Globus pallidus (tissue), 1 donor: ENCODE measurements at regions not wholly inside any gene's neighbourhood (a gene's known extent, or its start where the extent isn't known, plus 50 kb on each side); places are given as distances from the start of the nearest gene placed in this dataset.

Source experiments
- DNase-seq: peaks from one replicate; pipeline ENCODE4 v3.0.0-alpha.2; 2015; ENCODE audit warnings: low spot score

DNA sequence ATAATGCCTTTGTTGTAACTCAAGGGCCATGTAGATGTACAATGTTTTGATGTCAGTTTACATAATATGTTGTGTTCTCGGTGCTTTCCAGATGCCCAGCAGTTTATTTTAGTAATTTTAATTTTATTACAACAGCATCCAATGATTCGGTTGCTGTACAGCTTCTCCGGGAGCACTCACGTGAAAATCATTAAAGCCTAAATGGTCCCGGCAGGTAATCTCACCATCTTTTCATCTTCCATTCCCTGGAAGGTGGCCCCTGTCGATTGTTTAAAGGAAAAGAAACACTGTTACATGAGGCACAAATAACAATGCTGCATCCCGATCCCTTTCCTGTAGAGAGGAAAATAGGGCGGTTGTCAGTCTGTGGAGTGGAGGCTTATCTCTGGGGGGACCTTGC lies 498.1 kb downstream of the SLC4A3 start:
- DNase-seq = no peak

DNA sequence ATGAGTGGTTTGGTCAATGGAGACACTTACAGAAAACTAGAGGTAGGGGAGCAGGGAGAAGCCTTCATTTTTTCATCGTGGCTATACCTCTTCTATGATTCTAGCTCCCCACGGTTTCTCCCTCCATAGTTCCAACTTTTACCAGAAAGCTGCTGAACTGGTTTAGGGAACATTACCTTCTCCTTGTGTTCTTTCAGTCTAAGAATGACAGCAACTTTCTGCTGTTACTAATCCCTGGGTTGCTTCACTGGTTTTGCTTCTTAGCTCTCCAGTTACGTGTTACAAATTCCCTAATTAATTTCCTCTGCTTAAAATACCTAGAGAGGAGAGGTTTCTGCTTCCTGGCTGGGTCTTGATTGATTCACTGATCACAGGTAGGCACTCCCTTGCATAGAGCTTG lies 499.9 kb downstream of the SLC4A3 start:
- DNase-seq = no peak

GRCh38 chr2:220127876-220128275 lies 500.4 kb downstream of the SLC4A3 start:
- DNase-seq = no peak

DNA sequence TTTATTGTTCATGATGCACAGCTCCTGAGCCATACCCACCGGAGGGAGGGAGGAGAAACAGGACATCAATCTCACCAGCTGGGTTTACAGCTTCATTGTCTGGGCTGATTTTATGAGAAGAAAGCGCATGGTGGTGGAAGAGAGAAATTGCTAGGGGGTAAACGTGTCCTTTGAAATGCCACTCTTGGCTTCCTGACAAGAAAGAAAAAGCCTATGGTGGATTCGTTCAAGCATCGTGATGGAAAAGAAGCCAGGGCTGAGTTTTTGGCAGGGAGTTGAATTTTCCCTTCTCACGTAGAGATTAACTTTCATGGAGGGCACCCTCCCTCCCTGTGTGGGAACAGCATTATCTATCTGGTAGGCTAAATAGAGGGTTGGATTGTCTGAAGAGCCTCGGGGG lies 502.0 kb downstream of the SLC4A3 start:
- no peak for DNase-seq

DNA sequence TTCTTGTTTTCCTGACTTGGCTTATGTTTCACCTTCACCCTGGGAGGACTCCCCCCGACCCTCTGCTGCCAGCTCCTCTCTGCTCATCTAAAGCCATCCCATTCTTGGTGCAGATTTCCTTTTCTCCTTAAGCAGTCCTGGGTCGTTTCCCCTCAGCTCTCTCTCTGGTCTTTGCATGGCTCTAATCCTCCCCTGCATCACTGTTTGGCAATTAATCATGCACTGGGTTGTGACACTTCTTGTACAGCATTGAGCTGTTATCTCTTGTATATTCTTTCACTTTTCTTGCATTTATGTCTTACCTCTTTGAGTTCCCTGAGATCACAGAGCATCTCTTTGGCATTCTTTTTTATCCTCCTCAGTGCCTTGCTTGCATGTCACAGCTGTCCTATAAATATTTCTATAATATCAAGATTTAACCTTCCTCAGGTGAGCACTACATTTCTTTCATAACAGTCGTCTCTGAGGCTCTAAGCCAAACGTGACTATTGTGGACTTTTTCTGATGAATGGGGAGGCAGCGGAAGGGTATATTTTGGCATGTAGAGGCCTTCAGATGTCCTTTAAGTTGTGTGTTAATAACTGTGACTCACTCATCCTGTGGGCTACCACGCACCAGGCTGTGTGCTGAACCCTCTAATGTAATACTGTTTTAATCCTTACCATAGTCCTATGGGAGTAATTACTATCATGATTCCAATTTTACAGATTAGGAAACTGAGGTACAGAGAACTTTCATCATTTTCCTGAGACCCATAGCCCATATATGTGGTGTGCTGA lies 507.5 kb downstream of the SLC4A3 start:
- DNase-seq = no peak

GRCh38 chr2:220143336-220143735 lies 515.9 kb downstream of the SLC4A3 start:
- DNase-seq = no peak

DNA sequence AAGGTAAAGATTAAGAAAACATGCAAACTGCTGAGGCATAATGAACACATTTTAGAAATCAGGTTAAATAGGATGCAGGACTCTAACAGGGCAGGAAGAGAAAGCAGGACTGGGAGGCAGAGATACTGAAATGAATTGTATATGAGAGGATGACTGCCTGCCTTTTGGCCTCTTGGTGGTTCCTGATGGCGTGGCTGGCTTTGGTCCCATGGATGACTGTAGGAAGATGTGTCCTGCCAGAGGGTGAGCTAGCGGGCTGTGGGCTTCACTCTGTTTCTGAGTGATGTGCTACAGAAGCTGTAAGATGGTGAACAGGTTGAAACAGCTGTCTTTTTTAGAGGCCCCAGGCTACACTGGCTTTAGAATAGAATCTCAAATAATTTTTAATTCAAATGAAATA lies 517.0 kb downstream of the SLC4A3 start:
- no peak for DNase-seq

- no peak for DNase-seq
These were observed 520.0 kb downstream of the SLC4A3 start for GRCh38 chr2:220147161-220148038.

DNA sequence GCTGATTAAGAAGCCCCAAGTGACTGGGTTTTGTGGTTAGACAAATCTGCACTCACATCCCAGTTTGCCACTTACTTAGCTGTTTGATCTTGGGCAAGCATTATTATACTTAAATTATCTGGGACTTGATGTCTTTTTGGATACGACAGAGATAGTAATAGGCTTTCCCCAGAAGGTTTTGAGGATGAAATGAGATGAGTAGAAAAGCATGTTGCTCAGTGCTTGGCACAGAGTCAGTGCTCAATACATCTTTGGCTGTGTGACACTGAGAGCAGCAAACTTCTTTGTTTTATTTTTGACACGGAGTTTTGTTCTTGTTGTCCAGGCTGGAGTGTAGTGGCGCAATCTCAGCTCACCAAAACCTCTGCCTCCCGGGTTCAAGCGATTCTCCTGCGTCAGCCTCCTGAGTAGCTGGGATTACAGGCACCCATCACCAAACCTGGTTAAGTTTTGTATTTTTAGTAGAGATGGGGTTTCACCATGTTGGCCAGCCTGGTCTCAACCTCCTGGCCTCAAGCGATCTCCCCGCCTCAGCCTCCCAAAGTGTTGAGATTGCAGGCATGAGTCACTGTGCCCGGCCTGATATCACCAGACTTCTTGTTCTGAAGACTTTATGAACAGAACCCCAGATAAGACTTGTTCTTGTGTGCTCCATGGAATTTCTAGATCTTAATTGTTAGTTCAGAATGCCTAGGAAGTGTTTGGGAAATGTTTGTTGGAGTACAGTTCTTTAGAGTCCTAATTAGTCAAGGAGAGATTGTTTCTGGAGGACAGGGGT lies 521.2 kb downstream of the SLC4A3 start:
- no peak for DNase-seq

DNA sequence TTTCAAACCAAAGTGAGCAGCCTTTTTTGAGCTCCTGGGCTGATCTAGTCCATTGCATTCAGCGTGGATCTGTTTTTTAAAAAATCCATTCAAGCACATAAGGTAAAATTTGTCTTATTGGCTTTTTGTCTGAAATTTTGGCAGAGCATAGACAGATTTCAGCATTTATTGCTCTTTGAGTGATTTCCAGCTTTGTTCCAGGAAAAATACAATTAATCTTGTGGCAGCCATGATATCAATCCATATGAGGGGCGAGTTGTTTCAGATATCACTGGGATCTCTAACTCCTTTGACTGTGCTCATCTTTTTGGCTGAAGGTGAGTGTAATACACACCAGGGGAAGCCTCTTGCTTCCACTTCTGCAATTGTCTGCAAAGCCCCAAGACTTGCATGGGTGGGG lies 523.9 kb downstream of the SLC4A3 start:
- DNase-seq = no peak

DNA sequence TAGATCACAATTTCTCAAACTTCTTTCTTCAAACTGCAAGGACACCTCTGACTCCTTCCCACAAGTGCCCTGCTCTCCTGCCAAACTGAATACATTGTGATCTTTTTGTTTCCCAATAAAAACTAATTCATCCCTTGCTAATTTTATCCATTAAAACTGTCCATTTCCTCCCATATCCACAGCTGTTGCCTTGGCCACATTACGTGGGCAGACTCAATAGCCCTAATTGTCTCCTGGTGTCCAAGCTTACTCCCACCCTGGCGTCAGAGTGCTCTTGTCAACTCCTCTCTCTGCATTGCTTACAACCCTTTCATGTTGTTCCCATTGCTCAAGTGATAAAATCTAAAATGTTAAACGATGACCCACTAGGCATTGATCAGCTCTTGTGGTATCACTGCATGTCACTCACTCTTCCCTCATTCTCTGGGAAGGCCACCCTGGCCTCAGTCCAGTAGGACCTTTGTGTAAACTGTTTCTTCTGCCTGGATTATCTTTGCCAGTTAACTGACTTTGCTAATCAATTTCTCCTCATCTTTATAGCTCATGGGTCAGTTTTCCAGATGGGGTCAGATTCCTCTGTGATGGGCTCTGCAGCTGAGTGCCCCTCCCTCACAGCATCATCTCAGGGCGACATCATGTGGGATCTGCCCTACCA lies 525.0 kb downstream of the SLC4A3 start:
- no peak for DNase-seq

GRCh38 chr2:220153118-220153517 lies 525.7 kb downstream of the SLC4A3 start:
- DNase-seq = no peak

GRCh38 chr2:220154304-220154703 lies 526.9 kb downstream of the SLC4A3 start:
- no peak for DNase-seq

DNA sequence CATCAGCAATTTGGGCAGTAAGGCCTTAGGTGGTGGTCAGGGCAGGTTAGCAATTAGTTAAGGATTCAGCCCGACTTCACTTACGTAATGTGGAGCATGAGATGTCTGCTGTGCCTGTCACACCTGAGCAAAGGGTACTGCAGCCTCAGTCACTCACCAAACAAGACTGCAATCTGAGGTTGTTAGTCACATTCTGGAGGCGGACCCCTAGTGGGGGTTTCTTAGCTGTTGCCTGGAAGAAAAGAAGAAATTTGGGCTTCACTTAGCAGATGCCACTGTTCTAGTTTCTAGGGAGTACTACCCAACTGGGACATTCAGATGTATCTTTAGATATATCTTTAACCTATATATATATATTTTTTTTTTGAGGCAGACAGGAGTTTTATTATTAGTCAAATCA lies 529.9 kb downstream of the SLC4A3 start:
- DNase-seq = no peak

- DNase-seq = no peak
These were observed 532.3 kb downstream of the SLC4A3 start for GRCh38 chr2:220159738-220160137.

DNA sequence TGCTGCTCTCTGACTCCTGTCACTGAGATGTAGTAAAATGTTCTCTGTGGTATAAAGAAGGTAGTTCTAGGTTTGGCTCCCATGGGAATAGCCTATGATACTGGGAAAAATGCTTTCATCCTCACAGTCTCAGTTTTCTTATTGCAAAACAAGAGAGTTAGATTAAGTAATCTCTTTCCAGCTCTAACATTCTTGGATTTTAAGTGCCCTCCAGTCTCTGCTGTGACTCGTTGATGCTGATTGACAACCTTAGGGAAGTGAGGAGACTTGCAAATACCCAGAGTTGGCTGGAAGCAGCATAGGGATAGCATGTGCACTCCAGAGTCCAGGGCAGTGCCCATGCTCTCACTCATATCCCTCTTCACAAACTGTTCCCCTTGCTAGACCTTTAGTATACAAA lies 534.9 kb downstream of the SLC4A3 start:
- DNase-seq = no peak

DNA sequence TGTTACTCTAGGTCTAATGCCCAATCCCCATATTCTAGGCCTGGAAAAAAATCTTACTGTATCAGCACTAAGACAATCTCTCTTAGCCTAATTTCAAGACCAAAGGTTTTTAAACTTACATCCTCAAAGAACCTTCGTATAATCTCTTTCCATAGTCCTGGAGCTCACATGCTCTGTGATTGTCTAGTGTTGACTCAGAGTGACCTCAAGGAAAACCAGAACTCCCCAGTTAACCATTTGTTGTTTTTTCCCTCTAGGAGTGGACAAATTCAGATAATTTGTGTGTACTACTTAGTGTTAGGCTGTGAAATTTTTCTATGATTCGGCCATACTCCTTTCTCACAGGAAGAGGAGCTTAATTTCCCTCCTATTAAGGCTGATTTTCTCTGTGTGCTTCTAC lies 536.1 kb downstream of the SLC4A3 start:
- DNase-seq = no peak

GRCh38 chr2:220165401-220165800 lies 538.0 kb downstream of the SLC4A3 start:
- DNase-seq = no peak

DNA sequence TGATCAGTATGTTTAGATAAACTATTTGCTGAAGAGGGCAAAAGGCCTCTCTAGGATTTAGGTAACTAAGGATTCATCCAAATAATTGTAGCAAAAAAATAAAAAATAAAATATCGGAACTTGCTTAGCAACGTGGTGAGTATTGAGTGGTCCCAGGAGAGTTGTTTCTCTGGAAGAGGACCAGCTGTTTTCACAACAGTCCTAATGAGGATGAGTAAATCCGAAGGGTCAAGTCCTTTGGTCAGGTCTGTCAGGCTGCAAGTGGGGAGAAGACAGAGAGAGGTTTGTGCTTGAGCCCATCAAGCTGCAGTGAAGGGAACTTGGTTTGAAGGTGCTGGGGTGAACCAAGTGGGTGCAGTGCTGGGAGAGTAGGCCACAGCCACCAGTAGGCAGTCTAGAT lies 539.2 kb downstream of the SLC4A3 start:
- no peak for DNase-seq

- DNase-seq = no peak
These were observed 540.5 kb downstream of the SLC4A3 start for GRCh38 chr2:220167956-220168355.

GRCh38 chr2:220168891-220169546 lies 541.6 kb downstream of the SLC4A3 start:
- no peak for DNase-seq

- no peak for DNase-seq
These were observed 547.4 kb downstream of the SLC4A3 start for GRCh38 chr2:220174826-220175225.
